ENCODE measurements at regions not wholly inside any gene's neighbourhood (a gene's known extent, or its start where the extent isn't known, plus 50 kb on each side); places are given as distances from the start of the nearest gene placed in this dataset.

- TF ChIP-seq EP300 (IDR thresholded peaks at IDR 0.05) (no peak), CTCF (IDR thresholded peaks at IDR 0.05) (no peak), POLR2A (IDR thresholded peaks at IDR 0.05) (no peak)
Observed at GRCh38 chr15:89393056-89393455, 58.4 kb upstream of the POLG start.
